ENCODE measurements at regions not wholly inside any gene's neighbourhood (a gene's known extent, or its start where the extent isn't known, plus 50 kb on each side); places are given as distances from the start of the nearest gene placed in this dataset.
"Not testable (repeated sequence)": the region's sequence is repeated elsewhere in the genome, so short reads cannot be mapped to it uniquely, and the experiment has no call there.

GRCh38 chr12:17695495-17695894, 394.5 kb downstream of the RERGL start:
- DNase-seq, result no peak

GRCh38 chr12:17691369-17691768, 398.6 kb downstream of the RERGL start:
- DNase-seq, result no peak

GRCh38 chr12:17680220-17680619, 409.8 kb downstream of the RERGL start:
- no peak for DNase-seq

- DNase-seq, result no peak
These were observed 423.2 kb downstream of the RERGL start for GRCh38 chr12:17666641-17667324.

GRCh38 chr12:17665839-17666238, 424.2 kb downstream of the RERGL start:
- no peak for DNase-seq

- no peak for DNase-seq
These were observed 428.7 kb downstream of the RERGL start for GRCh38 chr12:17661250-17661649.

- no peak for DNase-seq
These were observed 437.6 kb downstream of the RERGL start for GRCh38 chr12:17652436-17652835.

- no peak for DNase-seq
These were observed 447.7 kb downstream of the RERGL start for GRCh38 chr12:17642340-17642650.

GRCh38 chr12:17640615-17641014, 449.4 kb downstream of the RERGL start:
- no peak for DNase-seq

GRCh38 chr12:17618831-17619230, 471.2 kb downstream of the RERGL start:
- no peak for DNase-seq

- DNase-seq, result no peak
These were observed 480.3 kb downstream of the RERGL start for GRCh38 chr12:17609701-17610100.

GRCh38 chr12:17609153-17609552, 480.8 kb downstream of the RERGL start:
- no peak for DNase-seq

- DNase-seq, result no peak
These were observed 494.9 kb downstream of the RERGL start for GRCh38 chr12:17595111-17595510.

GRCh38 chr12:17593715-17594406, 496.1 kb downstream of the RERGL start:
- no peak for DNase-seq

- DNase-seq, result no peak
These were observed 497.5 kb downstream of the RERGL start for GRCh38 chr12:17592472-17592871.

- DNase-seq, result no peak
These were observed 498.9 kb downstream of the RERGL start for GRCh38 chr12:17591005-17591681.

GRCh38 chr12:17588968-17589367, 501.0 kb downstream of the RERGL start:
- no peak for DNase-seq

GRCh38 chr12:17579205-17580026, 510.6 kb downstream of the RERGL start:
- no peak for DNase-seq

- no peak for DNase-seq
These were observed 512.6 kb downstream of the RERGL start for GRCh38 chr12:17577405-17577804.

- no peak for DNase-seq
These were observed 517.7 kb downstream of the RERGL start for GRCh38 chr12:17572250-17572649.

- no peak for DNase-seq
These were observed 518.9 kb downstream of the RERGL start for GRCh38 chr12:17571047-17571446.

- not testable (repeated sequence) for DNase-seq
These were observed 525.4 kb downstream of the RERGL start for GRCh38 chr12:17564630-17565029.

GRCh38 chr12:17550011-17550410, 540.0 kb downstream of the RERGL start:
- no peak for DNase-seq

All from stimulated activated CD4-positive, alpha-beta T cell treated with anti-CD3 and anti-CD28 coated beads, Interleukin-15, amount 100 ng/mL, for 24 hours (primary cell).